Breast epithelium (tissue), 4 donors: ENCODE measurements at regions not wholly inside any gene's neighbourhood (a gene's known extent, or its start where the extent isn't known, plus 50 kb on each side); places are given as distances from the start of the nearest gene placed in this dataset.
A peak's percentile ranks its signal among the peaks of the same experiment; 100 is the strongest.

Source experiments
- DNase-seq, 2 donors: peaks; one replicate each; pipeline ENCODE4 v3.0.0-alpha.2; 2019; ENCODE audit warnings: low spot score in 2 of 2
- H3K27ac ChIP-seq, 2 donors: fragments of 200-600 bp; sonication (generic) in 1 of 2; one replicate each; pipeline ENCODE4 v1.5.1; 2016 to 2019; ENCODE audit warnings: mild to moderate bottlenecking in 1 of 2
- H3K27me3 ChIP-seq, 2 donors: fragments of 200-600 bp; sonication (generic) in 1 of 2; one replicate each; pipeline versions ENCODE4 v1.5.1 to v1.6.0; 2017 to 2019; ENCODE audit warnings: control low read depth in 1 of 2, mild to moderate bottlenecking in 1 of 2
- H3K36me3 ChIP-seq: fragments of 200-600 bp; one replicate; pipeline ENCODE4 v1.5.1; 2019
- H3K4me1 ChIP-seq, 2 donors: fragments of 200-600 bp; sonication (generic); one replicate each; pipeline ENCODE4 v1.5.1; 2016 to 2019; ENCODE audit warnings: control low read depth in 1 of 2
- H3K4me3 ChIP-seq, 3 donors: fragments of 200-600 bp; sonication (generic); 1 replicate in 2 of 3; 2 replicates in 1 of 3; pipeline ENCODE4 v1.5.1; 2016 to 2019; ENCODE audit warnings: mild to moderate bottlenecking in 3 of 3, moderate library complexity in 2 of 3
- H3K9me3 ChIP-seq, 2 donors: fragments of 200-600 bp; sonication (generic) in 1 of 2; one replicate each; pipeline ENCODE4 v1.5.1; 2016 to 2019; ENCODE audit warnings: control low read depth in 1 of 2
- CTCF ChIP-seq, 3 donors: fragments of 450-650 bp; IDR thresholded peaks; one replicate each; pipeline ENCODE4 v1.5.1; 2016 to 2017; ENCODE audit warnings: antibody characterized with exemption in 3 of 3, mild to moderate bottlenecking in 3 of 3, moderate library complexity in 3 of 3
- POLR2A ChIP-seq: fragments of 450-650 bp; IDR thresholded peaks from one replicate; pipeline ENCODE4 v1.6.1; 2016; ENCODE audit warnings: antibody characterized with exemption, mild to moderate bottlenecking, moderate library complexity
- POLR2AphosphoS5 ChIP-seq, 3 donors: sonication (generic); formaldehyde crosslinking; IDR thresholded peaks; one replicate each; pipeline ENCODE4 v1.6.1; 2017; ENCODE audit warnings: antibody characterized with exemption in 3 of 3
- intact Hi-C: fragments of 100-400 bp; cut with DNase I; formaldehyde crosslinking; loops from one replicate; pipeline ENCODE4 v1.15.1; 2023; ENCODE audit warnings: low total_unique reads

GRCh38 chr15:31217566-31218270 is 108.9 kb upstream of the KLF13 start:
- TF ChIP-seq POLR2A (no peak), POLR2AphosphoS5 (IDR thresholded peaks at IDR 0.05) (no peak), CTCF (IDR thresholded peaks at IDR 0.05) (no peak)
- H3K27ac ChIP-seq = no peak overlapping the region
- H3K4me1 ChIP-seq = peaks cover 9 to 10% of the 10 kb centered on the region in 2 donors
- no peaks in the 10 kb centered on the region for H3K36me3 ChIP-seq
- H3K9me3 ChIP-seq = no peaks in the 10 kb centered on the region
- no peak for DNase-seq
- H3K27me3 ChIP-seq = no peaks in the 10 kb centered on the region
- H3K4me3 ChIP-seq = no peak overlapping the region
- intact Hi-C loops = no loop called here

- intact Hi-C loops = no loop called here
- no peak for DNase-seq
- no peaks in the 10 kb centered on the region for H3K36me3 ChIP-seq
- H3K4me3 ChIP-seq = no peak overlapping the region
- peaks cover 9 to 10% of the 10 kb centered on the region in 2 donors for H3K4me1 ChIP-seq
- H3K9me3 ChIP-seq = no peaks in the 10 kb centered on the region
- no peak overlapping the region for H3K27ac ChIP-seq
- H3K27me3 ChIP-seq = no peaks in the 10 kb centered on the region
- TF ChIP-seq CTCF (IDR thresholded peaks at IDR 0.05) (no peak), POLR2AphosphoS5 (IDR thresholded peaks at IDR 0.05) (no peak), POLR2A (no peak)
Observed at GRCh38 chr15:31219221-31219620, 107.4 kb upstream of the KLF13 start.

- intact Hi-C loops = no loop called here
- TF ChIP-seq CTCF (IDR thresholded peaks at IDR 0.05) = no peak
- TF ChIP-seq POLR2AphosphoS5 (IDR thresholded peaks at IDR 0.05) = no peak
- TF ChIP-seq POLR2A = no peak
Observed at GRCh38 chr15:31221936-31222515, 104.6 kb upstream of the KLF13 start.

GRCh38 chr15:31222773-31223341 is 103.8 kb upstream of the KLF13 start:
- H3K9me3 ChIP-seq = no peaks in the 10 kb centered on the region
- DNase-seq = no peak
- no peaks in the 10 kb centered on the region for H3K4me1 ChIP-seq
- intact Hi-C loops = no loop called here
- H3K27me3 ChIP-seq = no peaks in the 10 kb centered on the region
- no peak overlapping the region for H3K27ac ChIP-seq
- H3K36me3 ChIP-seq = no peaks in the 10 kb centered on the region
- no peak overlapping the region for H3K4me3 ChIP-seq
- TF ChIP-seq POLR2A = no peak
- TF ChIP-seq POLR2AphosphoS5 (IDR thresholded peaks at IDR 0.05) = no peak
- no peak for TF ChIP-seq CTCF (IDR thresholded peaks at IDR 0.05)

More at GRCh38 chr15:31221936-31222515, 104.6 kb upstream of the KLF13 start:
- peak in 1 of 2 donors; percentile 41 for DNase-seq
- no peaks in the 10 kb centered on the region for H3K9me3 ChIP-seq
- no peaks in the 10 kb centered on the region for H3K4me1 ChIP-seq
- H3K36me3 ChIP-seq = no peaks in the 10 kb centered on the region
- H3K4me3 ChIP-seq = no peak overlapping the region
- no peaks in the 10 kb centered on the region for H3K27me3 ChIP-seq
- H3K27ac ChIP-seq = no peak overlapping the region
